Middle frontal gyrus (tissue), 1 donor: ENCODE measurements at regions not wholly inside any gene's neighbourhood (a gene's known extent, or its start where the extent isn't known, plus 50 kb on each side); places are given as distances from the start of the nearest gene placed in this dataset.
"Not testable (repeated sequence)": the region's sequence is repeated elsewhere in the genome, so short reads cannot be mapped to it uniquely, and the experiment has no call there.

Experiments used
- DNase-seq: peaks from one replicate; pipeline ENCODE4 v3.0.0-alpha.2; 2015; ENCODE audit warnings: low spot score; ENCODE audit errors: extremely low spot score

GRCh38 chr5:89173528-89173927 lies 290.5 kb upstream of the MEF2C start:
- no peak for DNase-seq

GRCh38 chr5:89168766-89169165 lies 285.8 kb upstream of the MEF2C start:
- no peak for DNase-seq

- not testable (repeated sequence) for DNase-seq
Observed at GRCh38 chr5:89164703-89165102, 281.7 kb upstream of the MEF2C start.

GRCh38 chr5:89156226-89156625 lies 273.2 kb upstream of the MEF2C start:
- DNase-seq, result no peak

GRCh38 chr5:89147031-89147430 lies 264.0 kb upstream of the MEF2C start:
- no peak for DNase-seq

GRCh38 chr5:89137148-89137547 lies 254.2 kb upstream of the MEF2C start:
- DNase-seq, result no peak

- no peak for DNase-seq
Observed at GRCh38 chr5:89133975-89134374, 251.0 kb upstream of the MEF2C start.

GRCh38 chr5:89133129-89133528 lies 250.1 kb upstream of the MEF2C start:
- no peak for DNase-seq

GRCh38 chr5:89130851-89131250 lies 247.9 kb upstream of the MEF2C start:
- no peak for DNase-seq

- no peak for DNase-seq
Observed at GRCh38 chr5:89129941-89130340, 247.0 kb upstream of the MEF2C start.

- no peak for DNase-seq
Observed at GRCh38 chr5:89128906-89129625, 246.1 kb upstream of the MEF2C start.

- DNase-seq, result no peak
Observed at GRCh38 chr5:89128092-89128491, 245.1 kb upstream of the MEF2C start.

- no peak for DNase-seq
Observed at GRCh38 chr5:89127191-89127590, 244.2 kb upstream of the MEF2C start.

GRCh38 chr5:89125372-89125771 lies 242.4 kb upstream of the MEF2C start:
- no peak for DNase-seq

- no peak for DNase-seq
Observed at GRCh38 chr5:89123581-89123980, 240.6 kb upstream of the MEF2C start.

GRCh38 chr5:89120719-89121118 lies 237.7 kb upstream of the MEF2C start:
- no peak for DNase-seq

- no peak for DNase-seq
Observed at GRCh38 chr5:89117124-89117644, 234.2 kb upstream of the MEF2C start.

- no peak for DNase-seq
Observed at GRCh38 chr5:89110916-89111646, 228.1 kb upstream of the MEF2C start.

GRCh38 chr5:89106480-89106879 lies 223.5 kb upstream of the MEF2C start:
- DNase-seq, result no peak

GRCh38 chr5:89105836-89106235 lies 222.9 kb upstream of the MEF2C start:
- DNase-seq, result no peak

- DNase-seq, result no peak
Observed at GRCh38 chr5:89105171-89105695, 222.2 kb upstream of the MEF2C start.

GRCh38 chr5:89098199-89098756 lies 215.3 kb upstream of the MEF2C start:
- DNase-seq, result no peak
